G401 (cell line): ENCODE measurements at regions not wholly inside any gene's neighbourhood (a gene's known extent, or its start where the extent isn't known, plus 50 kb on each side); places are given as distances from the start of the nearest gene placed in this dataset.
"Not testable (repeated sequence)": the region's sequence is repeated elsewhere in the genome, so short reads cannot be mapped to it uniquely, and the experiment has no call there.

ENCODE experiments used
- DNase-seq: peaks from one replicate; pipeline ENCODE4 v3.0.0-alpha.2; 2015; ENCODE audit warnings: low spot score
- in situ Hi-C: cut with HindIII; loops from 2 replicates; pipeline ENCODE4 v1.10.0; 2016; ENCODE audit warnings: low sequenced_read_pairs, mixed read lengths

DNA sequence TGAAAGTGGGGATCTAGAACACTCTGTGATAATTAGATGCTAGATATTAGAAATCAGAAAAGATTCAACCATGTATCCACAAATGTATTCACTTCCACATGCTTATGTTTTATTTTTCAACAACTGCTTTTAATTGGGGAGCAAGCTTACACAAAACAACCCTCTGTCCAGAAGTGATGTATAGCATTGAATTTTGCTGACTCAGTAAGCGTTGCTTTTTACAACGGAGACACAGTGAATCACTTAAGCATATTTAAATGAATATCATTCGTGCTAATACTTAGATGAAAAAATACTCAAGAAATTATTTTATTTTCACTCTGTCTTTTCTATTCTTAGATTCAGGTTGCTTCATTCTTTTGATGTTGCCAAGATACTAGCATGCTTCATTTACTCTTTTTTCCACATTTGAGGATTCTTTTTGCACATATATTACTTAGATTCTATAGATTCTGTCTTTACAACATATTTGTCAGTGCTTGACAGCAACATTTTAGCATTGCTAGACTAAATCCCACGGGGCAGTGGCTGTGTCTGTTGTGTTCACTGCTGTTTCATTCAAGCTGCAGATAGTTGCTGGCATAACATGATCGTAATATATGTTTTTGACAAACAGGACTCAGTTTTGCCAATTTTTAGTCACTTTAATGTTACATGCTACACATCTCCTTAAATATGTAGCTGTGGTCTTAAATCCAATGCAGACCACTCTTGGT is 1714.4 kb upstream of the SEL1L start:
- no peak for DNase-seq
- in situ Hi-C loops, result no loop called here

DNA sequence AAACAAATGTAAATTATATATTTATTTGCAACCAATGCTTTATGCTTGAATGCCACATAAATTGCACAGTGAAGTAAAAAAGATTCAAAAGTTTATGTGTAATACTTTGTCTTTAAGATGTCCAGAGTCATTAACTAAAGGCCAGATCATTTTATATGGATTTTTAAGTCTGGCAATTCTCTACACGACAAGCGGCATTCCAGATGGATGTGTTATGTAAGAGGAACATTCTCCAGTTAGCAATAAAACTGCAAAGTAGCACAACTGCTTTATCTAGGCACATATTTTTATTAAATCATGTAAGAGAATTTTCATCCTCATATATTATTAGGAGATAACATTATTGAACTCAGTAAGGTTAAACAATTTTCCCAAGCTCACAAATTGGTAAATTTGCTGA is 1717.7 kb upstream of the SEL1L start:
- DNase-seq, result no peak
- in situ Hi-C loops, result no loop called here

DNA sequence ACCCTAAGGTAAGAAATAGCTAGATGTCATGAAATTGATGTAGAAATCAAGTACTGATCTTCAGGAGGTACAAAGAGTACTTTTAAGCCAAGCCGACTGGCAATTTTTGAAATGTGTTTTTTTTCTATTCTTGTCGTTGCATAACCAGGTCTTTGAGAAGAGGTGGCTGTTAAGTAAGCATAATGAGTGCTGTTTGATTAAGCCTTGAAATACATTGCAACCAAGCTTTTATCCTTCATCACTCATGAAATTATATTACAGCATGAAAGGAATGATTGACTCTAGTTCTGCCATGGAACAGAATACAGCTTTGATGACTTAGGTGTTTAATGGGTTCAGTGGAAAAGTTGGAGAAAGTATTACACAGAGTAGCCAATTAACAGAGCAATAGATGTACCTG is 1720.2 kb upstream of the SEL1L start:
- in situ Hi-C loops, result no loop called here
- no peak for DNase-seq

DNA sequence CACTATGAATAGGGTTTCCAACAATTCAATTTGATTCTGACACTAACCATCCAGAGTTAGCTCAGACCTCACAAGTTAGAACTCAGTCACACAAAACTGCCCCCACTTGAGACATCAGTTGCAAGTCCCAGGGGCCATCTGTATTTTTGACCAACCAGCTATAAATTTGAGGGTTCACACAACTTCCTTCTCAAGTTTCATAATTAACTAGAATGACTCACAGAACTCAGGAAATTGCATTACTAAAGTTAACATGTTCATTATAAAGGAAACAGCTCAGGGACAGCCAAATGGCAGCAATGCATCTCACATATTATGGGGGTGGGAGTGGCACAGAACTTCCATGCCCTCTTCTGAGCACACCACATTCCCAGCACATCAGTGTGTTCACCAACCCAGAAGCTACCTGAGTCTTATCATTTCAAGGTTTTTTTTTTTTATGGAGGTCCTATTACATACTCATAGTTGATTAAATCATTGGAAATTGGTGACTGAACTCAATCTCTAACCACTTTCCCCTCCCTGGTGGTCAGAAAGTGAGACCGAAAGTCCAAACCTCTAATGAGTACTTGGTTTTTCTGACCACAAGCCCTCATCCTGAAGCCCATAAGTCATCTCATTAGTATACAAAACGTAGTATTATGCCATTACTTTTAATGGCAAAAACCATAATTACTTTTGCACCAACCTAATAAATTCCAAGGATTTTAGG is 1721.5 kb upstream of the SEL1L start:
- in situ Hi-C loops, result no loop called here
- no peak for DNase-seq

DNA sequence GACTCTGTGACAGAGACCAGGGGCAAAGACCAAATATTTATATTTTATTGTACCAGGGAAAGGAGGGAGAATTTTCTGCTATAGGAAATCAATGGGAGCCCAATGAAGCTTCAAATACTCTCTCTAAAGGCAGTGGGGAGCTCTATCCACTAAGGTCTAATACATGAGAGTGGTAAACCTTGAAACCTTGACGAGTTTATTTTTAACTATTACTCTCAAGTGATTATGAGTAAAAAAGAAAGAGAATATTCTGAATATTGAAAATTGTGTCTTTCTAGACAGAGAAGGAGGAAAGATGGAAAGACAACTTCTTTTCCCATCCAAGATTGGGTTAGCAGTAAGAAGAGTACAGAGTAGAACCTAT is 1722.1 kb upstream of the SEL1L start:
- DNase-seq, result no peak
- in situ Hi-C loops, result no loop called here

DNA sequence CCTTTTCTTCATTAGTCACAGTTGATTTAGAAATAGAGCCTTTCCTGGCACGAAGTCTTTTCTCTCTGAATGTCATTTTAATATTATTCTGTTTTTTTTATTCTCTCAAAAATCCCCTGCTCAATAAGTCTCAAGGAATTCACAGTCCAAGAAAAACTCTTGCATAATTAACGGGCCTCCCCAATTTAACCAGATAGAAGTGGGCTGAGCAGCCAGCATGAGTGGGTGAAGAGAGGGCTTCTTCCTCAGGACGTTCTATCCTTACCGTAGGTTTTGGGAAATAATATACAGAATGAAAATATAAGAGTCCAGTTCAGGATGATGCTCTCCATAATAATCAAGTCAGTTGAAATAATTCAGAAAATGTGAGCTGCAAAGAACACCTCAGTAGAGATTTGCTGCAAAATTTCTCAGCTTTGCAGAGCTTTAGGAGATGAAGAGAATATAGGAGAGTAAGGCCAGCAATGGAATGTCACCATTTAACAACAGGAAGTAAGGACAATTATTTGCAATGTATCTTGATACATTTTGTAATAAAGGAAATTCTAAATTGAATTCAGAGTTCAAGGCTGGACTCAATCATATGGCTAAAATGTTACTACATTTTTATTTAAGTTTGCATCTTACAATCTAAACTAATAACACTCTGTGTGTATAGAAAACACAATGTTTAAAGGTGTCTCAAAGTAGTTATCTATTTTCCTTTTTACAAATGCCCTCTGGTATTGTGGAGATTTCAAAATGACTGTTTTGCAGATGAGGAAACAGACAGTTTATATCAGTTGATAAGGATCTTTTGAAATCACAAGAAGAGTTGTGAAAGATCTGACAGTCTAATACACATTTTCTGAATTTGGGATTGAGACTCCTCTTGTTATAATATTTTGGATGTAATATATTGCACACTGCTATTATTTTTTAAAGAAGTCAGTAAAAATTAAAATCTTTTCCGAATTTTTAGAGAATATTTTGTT is 1724.1 kb upstream of the SEL1L start:
- no peak for DNase-seq
- in situ Hi-C loops, result no loop called here

DNA sequence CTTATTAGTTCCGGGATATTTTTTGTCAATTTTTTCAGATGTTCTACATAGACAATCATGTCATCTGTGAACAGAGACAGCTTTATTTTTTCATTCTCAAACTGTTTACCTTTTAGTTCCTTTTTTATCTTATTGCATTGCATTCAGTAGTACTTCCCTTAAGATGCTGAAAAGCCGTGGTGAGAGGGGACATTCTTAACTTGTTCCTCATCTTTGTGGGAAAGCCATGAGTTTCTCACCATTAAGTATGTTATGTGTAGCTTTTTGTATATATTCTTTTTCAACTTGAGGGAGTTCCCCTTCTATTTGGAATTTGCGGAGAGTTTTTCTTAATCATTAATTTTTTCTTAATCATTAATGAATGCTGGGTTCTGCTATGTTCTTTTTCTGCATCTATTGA is 1727.1 kb upstream of the SEL1L start:
- DNase-seq, result no peak
- in situ Hi-C loops, result no loop called here

DNA sequence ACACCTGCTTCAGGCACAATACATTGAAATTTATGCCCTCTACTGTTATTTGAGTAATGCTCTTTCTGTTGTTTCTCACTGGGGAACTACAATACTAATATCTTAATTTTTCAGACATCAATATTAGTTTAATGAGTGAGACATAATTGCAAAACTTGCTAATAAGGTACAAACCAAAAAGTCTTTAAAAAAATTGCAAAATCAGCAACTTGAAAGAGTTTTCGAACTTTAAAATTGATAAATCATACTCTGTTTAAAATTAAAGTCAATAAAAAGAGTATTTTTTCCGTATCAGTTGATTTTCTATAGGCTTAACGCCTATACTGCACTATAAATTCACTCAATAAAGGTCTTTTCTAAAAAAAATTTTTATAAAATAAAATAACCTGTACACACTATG is 1735.9 kb upstream of the SEL1L start:
- no peak for DNase-seq
- in situ Hi-C loops, result no loop called here

DNA sequence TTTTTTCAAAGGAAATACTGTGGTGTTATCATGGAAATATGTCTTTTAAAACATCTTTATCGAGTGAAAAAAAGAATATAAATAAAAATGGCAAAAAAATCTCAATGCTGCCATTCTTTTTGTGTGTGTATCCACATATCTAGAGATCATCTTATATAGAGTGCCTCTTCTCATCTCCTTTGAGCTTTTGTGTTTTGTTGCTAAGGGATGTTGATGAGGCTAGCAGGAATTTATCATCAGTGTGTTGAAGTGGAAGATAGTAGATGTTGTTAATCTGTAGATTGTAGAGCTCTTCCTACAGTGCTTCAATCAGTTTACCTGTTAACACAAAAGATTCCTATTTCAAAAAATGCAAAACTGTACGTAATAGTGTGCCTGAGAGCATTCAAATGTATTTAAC is 1738.0 kb upstream of the SEL1L start:
- no peak for DNase-seq
- in situ Hi-C loops, result no loop called here

DNA sequence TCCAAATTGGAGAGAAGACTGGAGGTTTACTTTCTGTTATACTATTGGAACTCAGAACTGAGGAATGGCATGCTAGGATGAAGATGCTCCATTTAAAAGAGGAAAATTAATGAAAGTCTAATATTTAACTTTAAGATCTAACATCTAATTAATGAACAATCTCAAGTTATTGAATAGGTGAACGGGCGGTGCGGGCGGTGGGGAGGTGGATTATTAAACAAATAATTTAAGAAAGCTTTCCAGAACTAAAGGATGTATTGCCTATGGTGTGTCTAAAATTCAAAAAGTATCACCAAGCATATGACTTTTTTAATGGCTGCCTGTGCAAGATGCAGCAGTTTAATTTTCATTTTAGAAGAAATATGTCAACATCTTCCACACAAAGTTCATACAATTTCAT is 1747.1 kb upstream of the SEL1L start:
- in situ Hi-C loops, result no loop called here
- no peak for DNase-seq

DNA sequence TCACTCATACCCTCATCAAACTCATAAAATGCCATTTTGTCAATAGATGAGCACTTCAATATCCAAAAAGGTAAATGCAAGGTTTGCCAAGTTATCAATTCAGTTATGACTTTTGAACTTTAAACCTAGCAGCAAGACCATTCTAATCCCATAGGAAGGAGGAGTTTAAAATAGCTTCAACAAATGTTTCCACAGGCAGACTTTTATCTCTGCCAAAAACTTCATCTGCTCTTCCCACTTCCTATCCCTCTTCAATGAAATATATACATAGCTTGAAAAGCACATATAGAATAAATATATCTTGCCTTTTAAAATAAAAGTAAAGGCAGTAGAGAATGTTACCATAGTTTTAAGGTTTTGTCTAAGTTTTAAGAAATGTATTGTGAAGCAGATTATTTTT is 1749.1 kb upstream of the SEL1L start:
- in situ Hi-C loops, result no loop called here
- no peak for DNase-seq

DNA sequence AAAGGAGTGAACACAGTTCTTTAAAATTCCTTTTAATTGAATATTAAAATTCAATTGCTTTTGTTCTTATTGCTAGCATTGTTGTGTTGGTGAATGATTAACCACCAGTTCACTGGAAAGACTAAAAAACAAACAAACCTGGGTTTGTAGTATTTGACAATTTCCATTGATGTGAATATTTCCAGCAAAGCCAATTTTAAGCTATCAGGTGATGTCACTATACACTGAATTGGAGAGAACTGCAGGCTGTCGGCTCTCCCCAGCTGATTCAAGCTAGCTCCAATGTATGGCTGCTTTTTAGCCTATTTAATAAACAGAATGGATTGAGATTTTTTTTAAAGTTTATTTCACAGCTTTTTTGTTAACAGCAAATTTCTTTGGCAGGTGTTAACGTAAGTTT is 1753.6 kb upstream of the SEL1L start:
- no peak for DNase-seq
- in situ Hi-C loops, result no loop called here

DNA sequence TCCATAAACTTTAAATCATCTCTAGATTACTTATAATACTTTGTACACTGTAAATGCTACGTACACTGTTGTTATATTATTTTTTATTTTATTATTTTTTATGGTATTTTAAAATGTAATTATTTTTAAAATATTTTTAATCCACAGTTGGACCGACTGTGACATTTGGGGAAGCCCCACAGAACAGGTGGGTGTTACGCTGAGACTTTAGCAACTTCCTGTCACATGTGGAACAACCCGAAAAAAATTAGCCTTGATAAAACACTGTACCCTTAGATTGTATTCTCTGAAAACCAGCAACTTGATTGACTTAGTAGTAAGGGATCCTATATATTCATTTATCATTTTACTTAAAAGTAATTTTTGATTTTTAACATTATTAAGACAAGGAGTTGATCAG is 1755.7 kb upstream of the SEL1L start:
- DNase-seq, result no peak
- in situ Hi-C loops, result no loop called here

DNA sequence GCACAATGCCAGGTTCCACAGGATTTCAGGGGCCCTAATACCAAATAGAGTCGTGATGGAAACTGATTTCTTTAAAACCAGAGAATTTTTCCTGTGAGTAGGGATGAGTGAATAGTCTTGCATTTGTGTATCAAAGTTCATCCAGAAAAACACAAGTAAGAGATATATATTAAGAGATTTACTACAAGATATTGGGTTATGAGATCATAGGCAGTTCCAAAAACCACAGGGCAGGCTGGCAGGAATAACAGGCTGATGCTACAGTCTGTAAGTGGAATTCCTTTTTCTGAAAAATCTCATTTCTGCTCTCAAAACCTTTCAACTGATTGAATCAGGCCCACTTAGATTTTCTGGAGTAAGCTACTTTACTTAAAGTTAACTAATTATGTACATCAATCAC is 1756.2 kb upstream of the SEL1L start:
- in situ Hi-C loops, result no loop called here
- no peak for DNase-seq

DNA sequence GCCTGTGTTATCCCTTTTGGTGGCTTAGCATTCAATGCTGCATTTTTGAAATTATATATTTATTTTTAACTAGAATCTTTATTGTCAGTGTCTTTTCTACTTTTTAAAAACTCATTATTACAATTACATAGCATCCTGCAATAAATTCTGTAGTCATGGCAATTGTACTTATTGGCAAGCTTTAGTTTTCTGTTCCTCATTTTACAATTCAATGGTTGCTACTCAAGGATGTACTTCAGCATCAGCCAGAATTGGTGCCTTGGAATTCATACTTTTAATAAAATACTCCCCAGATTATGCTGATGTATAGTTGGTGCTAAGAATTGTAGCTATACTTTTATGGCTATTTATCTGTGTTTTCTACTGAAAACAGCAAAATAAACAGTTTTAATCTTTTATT is 1756.8 kb upstream of the SEL1L start:
- DNase-seq, result no peak
- in situ Hi-C loops, result no loop called here

DNA sequence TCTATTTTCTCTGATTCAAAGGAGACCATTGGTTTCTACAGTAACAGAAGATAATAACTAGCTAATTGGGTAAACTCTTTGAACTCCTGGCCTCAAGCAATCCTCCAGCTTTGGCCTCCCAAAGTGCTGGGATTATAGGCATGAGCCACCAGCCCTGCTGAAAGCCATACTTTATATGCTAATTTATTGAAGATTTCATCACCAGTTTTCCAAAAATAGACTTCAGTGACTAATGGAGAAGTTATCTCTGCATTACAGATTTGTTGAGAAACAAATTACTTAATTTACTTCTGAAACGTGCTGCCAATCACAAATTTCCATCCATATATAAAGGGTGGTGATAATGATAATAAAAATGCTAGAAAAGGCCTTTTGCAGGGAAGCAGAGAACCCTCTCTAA is 1758.1 kb upstream of the SEL1L start:
- in situ Hi-C loops, result no loop called here
- no peak for DNase-seq

DNA sequence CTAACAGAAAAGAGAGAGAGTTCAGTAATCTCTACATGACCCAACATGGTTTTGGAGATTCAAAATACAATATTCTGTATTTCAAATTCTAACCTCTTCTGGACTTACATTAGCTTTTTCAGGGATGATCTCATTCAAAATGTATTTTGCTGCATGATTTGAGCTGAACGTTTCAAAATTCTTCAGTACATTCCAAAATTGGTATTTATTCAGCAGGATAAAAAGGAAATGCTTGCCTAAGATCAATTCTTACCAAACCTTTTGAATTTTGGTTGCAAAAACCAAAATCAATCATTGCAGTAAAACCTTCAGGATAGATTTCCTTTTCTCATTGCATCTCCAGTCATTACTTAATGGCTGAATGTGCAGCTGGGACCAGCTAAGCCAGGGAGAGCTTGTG is 1761.3 kb upstream of the SEL1L start:
- no peak for DNase-seq
- in situ Hi-C loops, result no loop called here

DNA sequence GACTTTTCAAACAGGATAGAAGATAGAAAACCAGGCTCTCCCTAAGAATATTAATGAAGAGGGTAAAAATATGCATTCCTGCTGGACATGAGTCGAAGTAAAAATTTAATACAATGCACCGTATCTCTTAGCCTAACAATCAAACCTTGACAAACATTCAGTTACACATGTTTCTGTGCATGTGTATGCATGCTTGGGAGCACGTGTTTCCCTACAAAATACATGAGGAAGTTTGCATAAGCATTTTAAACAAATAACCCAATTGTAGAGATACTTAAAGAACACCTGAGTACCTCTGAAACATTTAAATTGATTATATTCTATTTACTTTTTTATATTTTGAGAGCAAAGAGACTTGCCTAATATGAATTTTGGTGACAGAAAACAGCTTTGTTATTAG is 1763.7 kb upstream of the SEL1L start:
- in situ Hi-C loops, result no loop called here
- no peak for DNase-seq

DNA sequence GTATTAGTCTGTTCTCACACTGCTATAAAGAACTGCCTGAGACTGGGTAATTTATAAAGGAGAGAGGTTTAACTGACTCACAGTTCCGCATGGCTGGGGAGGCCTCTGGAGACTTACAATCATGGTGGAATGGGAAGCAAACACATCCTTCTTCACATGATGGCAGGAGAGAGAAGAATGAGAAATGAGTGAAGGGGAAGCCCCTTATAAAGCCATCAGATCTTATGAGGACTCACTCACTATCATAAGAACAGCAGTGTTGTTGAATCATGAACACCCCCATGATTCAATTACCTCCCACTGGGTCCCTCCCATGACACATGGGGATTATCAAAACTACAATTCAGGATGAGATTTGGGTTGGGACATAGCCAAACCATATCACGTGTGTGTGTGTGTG is 1764.4 kb upstream of the SEL1L start:
- DNase-seq, in situ Hi-C loops: not testable (repeated sequence)

DNA sequence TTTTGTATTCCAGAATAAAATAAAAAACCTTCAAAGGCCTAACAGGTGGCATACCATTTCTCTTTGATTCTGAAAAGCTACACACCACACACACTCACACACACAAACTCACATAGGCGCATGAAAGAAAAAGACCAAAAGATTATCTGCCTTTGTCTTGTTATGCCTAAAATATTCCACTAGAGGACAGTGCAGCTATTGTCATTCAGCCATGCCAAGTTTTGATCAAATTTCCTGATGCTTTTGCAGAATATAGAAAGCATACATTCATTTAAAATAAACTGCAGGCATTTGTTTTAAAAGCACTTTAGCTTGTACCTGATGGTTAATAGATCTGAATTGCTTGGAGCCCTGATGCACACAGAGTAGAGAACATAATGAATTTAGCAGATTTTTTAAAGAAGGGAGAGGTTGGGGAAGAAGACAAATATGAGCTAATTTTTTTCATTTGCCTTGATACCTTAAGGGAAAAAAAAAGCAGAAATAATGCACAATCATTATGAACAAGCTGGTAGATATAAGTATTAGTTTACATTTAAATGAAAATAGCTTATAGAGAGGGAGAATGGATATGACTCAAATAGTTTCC is 1766.9 kb upstream of the SEL1L start:
- in situ Hi-C loops, result no loop called here
- DNase-seq, result peak; percentile 10
